ENCODE measurements at regions not wholly inside any gene's neighbourhood (a gene's known extent, or its start where the extent isn't known, plus 50 kb on each side); places are given as distances from the start of the nearest gene placed in this dataset.
"Not testable (repeated sequence)": the region's sequence is repeated elsewhere in the genome, so short reads cannot be mapped to it uniquely, and the experiment has no call there.

- in situ Hi-C loops (cut with MboI; ENCODE audit: low pct_unique_long_range_greater_than_20kb, low sequenced_read_pairs, unreplicated experiment) = no loop called here
- no peak for TF ChIP-seq CTCF (IDR thresholded peaks at IDR 0.05; ENCODE audit: extremely low read depth, insufficient read depth, missing control alignments)
- DNase-seq (ENCODE audit: low spot score) = no peak
Observed at GRCh38 chr15:79160211-79160610, 69.6 kb upstream of the RASGRF1 start.

- no peak for TF ChIP-seq CTCF (IDR thresholded peaks at IDR 0.05; ENCODE audit: extremely low read depth, insufficient read depth, missing control alignments)
- in situ Hi-C loops (cut with MboI; ENCODE audit: low pct_unique_long_range_greater_than_20kb, low sequenced_read_pairs, unreplicated experiment) = no loop called here
- no peak for DNase-seq (ENCODE audit: low spot score)
Observed at GRCh38 chr15:79157631-79158592, 67.3 kb upstream of the RASGRF1 start.

- no peak for DNase-seq (ENCODE audit: low spot score)
- in situ Hi-C loops (cut with MboI; ENCODE audit: low pct_unique_long_range_greater_than_20kb, low sequenced_read_pairs, unreplicated experiment) = no loop called here
- no peak for TF ChIP-seq CTCF (IDR thresholded peaks at IDR 0.05; ENCODE audit: extremely low read depth, insufficient read depth, missing control alignments)
Observed at GRCh38 chr15:79156704-79157375, 66.3 kb upstream of the RASGRF1 start.

- no peak for TF ChIP-seq CTCF (IDR thresholded peaks at IDR 0.05; ENCODE audit: extremely low read depth, insufficient read depth, missing control alignments)
- no peak for DNase-seq (ENCODE audit: low spot score)
- in situ Hi-C loops (cut with MboI; ENCODE audit: low pct_unique_long_range_greater_than_20kb, low sequenced_read_pairs, unreplicated experiment) = no loop called here
Observed at GRCh38 chr15:79154483-79155135, 64.0 kb upstream of the RASGRF1 start.

GRCh38 chr15:79144290-79144689 is 53.7 kb upstream of the RASGRF1 start:
- DNase-seq (ENCODE audit: low spot score); in situ Hi-C loops (cut with MboI; ENCODE audit: low pct_unique_long_range_greater_than_20kb, low sequenced_read_pairs, unreplicated experiment): not testable (repeated sequence)

- no peak for TF ChIP-seq CTCF (IDR thresholded peaks at IDR 0.05; ENCODE audit: extremely low read depth, insufficient read depth, missing control alignments)
- in situ Hi-C loops (cut with MboI; ENCODE audit: low pct_unique_long_range_greater_than_20kb, low sequenced_read_pairs, unreplicated experiment) = no loop called here
- DNase-seq (ENCODE audit: low spot score) = no peak
Observed at GRCh38 chr15:79140846-79141570, 50.4 kb upstream of the RASGRF1 start.
